WTC11 (cell line): ENCODE measurements at regions not wholly inside any gene's neighbourhood (a gene's known extent, or its start where the extent isn't known, plus 50 kb on each side); places are given as distances from the start of the nearest gene placed in this dataset.

Experiments
- ATAC-seq: fragments of 200-7000 bp; cut with Tn5 transposase; 2 replicates; pipeline ENCODE4 v1.10.0; 2021; ENCODE audit warnings: mild to moderate bottlenecking, moderate library complexity
- CTCF ChIA-PET: fragments of 300-600 bp; sonication (Branson Sonifier 250); formaldehyde crosslinking; loops from one replicate; lab custom pipeline; 2021; ENCODE audit warnings: antibody characterized with exemption; lab: Charles Lee
- POLR2A ChIA-PET: fragments of 350-600 bp; sonication (Branson Sonifier 250); formaldehyde crosslinking; loops from one replicate; lab custom pipeline; 2021; ENCODE audit warnings: antibody characterized with exemption; lab: Charles Lee
- DNase-seq: peaks from one replicate; pipeline ENCODE4 v3.0.0; 2021; ENCODE audit warnings: low spot score
- H3K27ac Mint-ChIP-seq: 2 replicates; pipeline ENCODE4 v1.8.0; 2021; ENCODE audit warnings: mixed read lengths
- H3K27me3 Mint-ChIP-seq: 2 replicates; pipeline ENCODE4 v1.8.0; 2021; ENCODE audit warnings: low read depth, mild to moderate bottlenecking, moderate library complexity, mixed read lengths
- H3K36me3 Mint-ChIP-seq: 2 replicates; pipeline ENCODE4 v1.8.0; 2021; ENCODE audit warnings: mixed read lengths
- H3K4me1 Mint-ChIP-seq: 2 replicates; pipeline ENCODE4 v1.8.0; 2022; ENCODE audit warnings: mixed read lengths
- H3K4me3 Mint-ChIP-seq: 2 replicates; pipeline ENCODE4 v1.8.0; 2021; ENCODE audit warnings: mild to moderate bottlenecking, moderate library complexity, mixed read lengths
- H3K9me3 Mint-ChIP-seq: 2 replicates; pipeline ENCODE4 v1.8.0; 2021; ENCODE audit warnings: mixed read lengths
- ATF3 ChIP-seq: sonication (generic); formaldehyde crosslinking; conservative IDR thresholded peaks from 2 replicates; pipeline ENCODE4 v1.8.1; 2022; ENCODE audit warnings: mild to moderate bottlenecking, missing genetic modification reagents
- EMX1 ChIP-seq: fragments of 250-450 bp; sonication (Bioruptor Pico); IDR thresholded peaks from 2 replicates; pipeline ENCODE4 v1.8.0; 2021; ENCODE audit warnings: mild to moderate bottlenecking
- ERG ChIP-seq: fragments of 250-450 bp; sonication (Bioruptor Pico); IDR thresholded peaks from 2 replicates; pipeline ENCODE4 v1.8.0; 2021; ENCODE audit warnings: mild to moderate bottlenecking
- ETV6 ChIP-seq: sonication (generic); formaldehyde crosslinking; IDR thresholded peaks from 2 replicates; pipeline ENCODE4 v1.8.1; 2022; ENCODE audit warnings: mild to moderate bottlenecking, missing genetic modification reagents
- GRHL2 ChIP-seq: fragments of 250-450 bp; sonication (Bioruptor Pico); IDR thresholded peaks from 2 replicates; pipeline ENCODE4 v1.8.0; 2022; ENCODE audit warnings: mild to moderate bottlenecking, moderate library complexity; ENCODE audit not compliant: insufficient replicate concordance, severe bottlenecking
- GTF2I ChIP-seq: fragments of 250-450 bp; sonication (Bioruptor Pico); conservative IDR thresholded peaks from 2 replicates; pipeline ENCODE4 v1.4.0; 2021; ENCODE audit warnings: mild to moderate bottlenecking
- IRF1 ChIP-seq: sonication (generic); formaldehyde crosslinking; IDR thresholded peaks from 2 replicates; pipeline ENCODE4 v1.8.0; 2023; ENCODE audit warnings: missing genetic modification reagents
- JAZF1 ChIP-seq: fragments of 250-450 bp; sonication (Bioruptor Pico); IDR thresholded peaks from 2 replicates; pipeline ENCODE4 v1.9.0; 2021; ENCODE audit warnings: moderate library complexity, mild to moderate bottlenecking, inconsistent platforms
- JUN ChIP-seq: sonication (generic); formaldehyde crosslinking; IDR thresholded peaks from 2 replicates; pipeline ENCODE4 v1.8.0; 2023; ENCODE audit warnings: mild to moderate bottlenecking, missing genetic modification reagents
- NR1H2 ChIP-seq: sonication (generic); formaldehyde crosslinking; IDR thresholded peaks from 2 replicates; pipeline ENCODE4 v1.9.0; 2021; ENCODE audit warnings: mild to moderate bottlenecking, moderate library complexity, missing genetic modification reagents
- PRDM15 ChIP-seq: sonication (generic); formaldehyde crosslinking; IDR thresholded peaks from 2 replicates; pipeline ENCODE4 v1.8.0; 2022; ENCODE audit warnings: missing genetic modification reagents
- PRRX2 ChIP-seq: fragments of 250-450 bp; sonication (Bioruptor Pico); IDR thresholded peaks from 2 replicates; pipeline ENCODE4 v1.8.0; 2021; ENCODE audit warnings: mild to moderate bottlenecking
- RELA ChIP-seq: sonication (generic); formaldehyde crosslinking; IDR thresholded peaks from 2 replicates; pipeline ENCODE4 v1.8.1; 2022; ENCODE audit warnings: missing genetic modification reagents, mild to moderate bottlenecking, borderline replicate concordance
- RORB ChIP-seq: fragments of 250-450 bp; sonication (Bioruptor Pico); IDR thresholded peaks from 2 replicates; pipeline ENCODE4 v1.9.0; 2021; ENCODE audit warnings: mild to moderate bottlenecking
- STAT6 ChIP-seq: sonication (generic); formaldehyde crosslinking; conservative IDR thresholded peaks from 2 replicates; pipeline ENCODE4 v1.8.1; 2023; ENCODE audit warnings: mild to moderate bottlenecking, low read depth, missing genetic modification reagents, moderate library complexity
- TCF7 ChIP-seq: sonication (generic); formaldehyde crosslinking; IDR thresholded peaks from 2 replicates; pipeline ENCODE4 v1.8.0; 2022; ENCODE audit warnings: mild to moderate bottlenecking, low read depth, missing genetic modification reagents, moderate library complexity
- TEAD1 ChIP-seq: sonication (generic); formaldehyde crosslinking; IDR thresholded peaks from 2 replicates; pipeline ENCODE4 v1.8.0; 2022; ENCODE audit warnings: mild to moderate bottlenecking, missing genetic modification reagents
- ZNF281 ChIP-seq: sonication (generic); formaldehyde crosslinking; IDR thresholded peaks from 2 replicates; pipeline ENCODE4 v1.8.0; 2023; ENCODE audit warnings: mild to moderate bottlenecking, missing genetic modification reagents
- ZNF425 ChIP-seq: fragments of 250-450 bp; sonication (Bioruptor Pico); conservative IDR thresholded peaks from 2 replicates; pipeline ENCODE4 v1.9.0; 2021; ENCODE audit warnings: mild to moderate bottlenecking
- ZNF512 ChIP-seq: sonication (generic); formaldehyde crosslinking; IDR thresholded peaks from 2 replicates; pipeline ENCODE4 v1.8.1; 2022; ENCODE audit warnings: missing genetic modification reagents, borderline replicate concordance
- ZNF671 ChIP-seq: fragments of 250-450 bp; sonication (Bioruptor Pico); IDR thresholded peaks from 2 replicates; pipeline ENCODE4 v1.8.0; 2021; ENCODE audit warnings: mild to moderate bottlenecking

- TF ChIP-seq PRDM15 (CRISPR knock-in tag) (no peak), PRRX2 (CRISPR knock-in tag) (no peak), ATF3 (CRISPR knock-in tag) (no peak), ZNF281 (CRISPR knock-in tag) (no peak), JAZF1 (CRISPR knock-in tag) (no peak)
Measured at GRCh38 chr3:194755671-194756459, 70.2 kb downstream of the FAM43A start (continued).

GRCh38 chr3:194756460-194756779, 70.7 kb downstream of the FAM43A start:
- Mint-ChIP-seq H3K4me3 (no peak overlapping the region), H3K4me1 (peaks cover 4% of the 10 kb centered on the region), H3K9me3 (no peaks in the 10 kb centered on the region), H3K27me3 (no peaks in the 10 kb centered on the region), H3K27ac (no peak overlapping the region), H3K36me3 (no peaks in the 10 kb centered on the region)
- DNase-seq: no peak
- no peak for ATAC-seq
- CTCF ChIA-PET: interaction anchor here (0.6 to 1.4 kb wide), 2 partner anchors 74 to 1009 kb away, joined by 3 read pairs; no protein-coding TSS in a partner anchor
- TF ChIP-seq ZNF425: no peak
- no peak for TF ChIP-seq ETV6 (CRISPR knock-in tag)
- TF ChIP-seq PRRX2 (CRISPR knock-in tag): no peak
- no peak for TF ChIP-seq EMX1 (CRISPR knock-in tag)
- no peak for TF ChIP-seq GTF2I (CRISPR knock-in tag)
- TF ChIP-seq ERG (CRISPR knock-in tag): no peak
- TF ChIP-seq TCF7 (CRISPR knock-in tag): no peak
- no peak for TF ChIP-seq STAT6 (CRISPR knock-in tag)
- TF ChIP-seq ZNF671 (CRISPR knock-in tag): no peak
- TF ChIP-seq NR1H2 (CRISPR knock-in tag): no peak
- no peak for TF ChIP-seq JUN (CRISPR knock-in tag)
- no peak for TF ChIP-seq TEAD1 (CRISPR knock-in tag)
- no peak for TF ChIP-seq GRHL2 (CRISPR knock-in tag)
- TF ChIP-seq RELA (CRISPR knock-in tag): no peak
- no peak for TF ChIP-seq IRF1 (CRISPR knock-in tag)
- no peak for TF ChIP-seq RORB
- no peak for TF ChIP-seq ZNF512 (CRISPR knock-in tag)
- POLR2A ChIA-PET: no interaction called here
